ENCODE measurements at regions not wholly inside any gene's neighbourhood (a gene's known extent, or its start where the extent isn't known, plus 50 kb on each side); places are given as distances from the start of the nearest gene placed in this dataset.
"Not testable (repeated sequence)": the region's sequence is repeated elsewhere in the genome, so short reads cannot be mapped to it uniquely, and the experiment has no call there.

DNA sequence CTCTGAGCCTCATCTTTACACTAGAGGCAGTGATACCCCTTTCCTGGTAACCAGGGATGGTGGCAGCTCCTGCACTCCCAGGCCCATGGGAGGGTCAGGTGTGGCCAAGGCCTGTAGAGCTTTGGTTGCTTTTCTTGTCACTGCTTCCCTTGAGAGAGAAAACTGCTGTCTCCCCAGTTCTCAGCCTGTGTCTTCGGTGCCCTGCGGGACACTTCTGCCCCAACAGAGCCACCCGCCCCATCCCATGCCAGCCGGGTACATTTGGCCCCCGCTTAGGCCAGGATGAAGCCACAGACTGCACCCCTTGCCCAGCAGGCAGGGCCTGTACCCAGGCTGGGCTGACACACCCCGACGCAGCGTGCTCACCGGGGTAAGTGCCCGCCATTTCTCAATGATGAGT is 117.4 kb upstream of the MTLN start:
- CTCF ChIA-PET; H3K36me3 Mint-ChIP-seq (ENCODE audit: low read depth); H3K27me3 Mint-ChIP-seq; intact Hi-C loops (cut with micrococcal nuclease); H3K4me3 Mint-ChIP-seq; H3K4me1 Mint-ChIP-seq (ENCODE audit: low read depth); H3K9me3 Mint-ChIP-seq; DNase-seq; H3K27ac Mint-ChIP-seq; POLR2A ChIA-PET; ATAC-seq: not testable (repeated sequence)

DNA sequence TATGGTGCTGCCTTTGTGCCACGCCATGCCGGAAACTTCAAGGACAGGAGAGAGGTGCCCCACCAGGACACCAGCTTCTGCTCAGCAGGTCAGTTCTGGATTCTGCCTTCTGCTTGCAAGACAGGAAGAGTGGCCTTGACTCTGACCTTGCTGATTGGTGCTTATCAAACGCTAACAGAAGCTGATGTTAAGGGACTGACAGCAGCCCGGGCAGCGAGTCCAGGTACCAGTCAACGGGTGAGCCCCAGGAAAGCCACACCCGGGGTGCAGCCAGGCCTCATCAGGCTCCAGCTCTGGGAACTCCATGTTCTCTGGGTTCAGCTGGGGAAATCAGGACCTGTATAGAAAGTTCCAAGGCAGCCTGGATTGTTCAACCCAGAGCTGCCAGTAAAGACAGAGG is 116.8 kb upstream of the MTLN start:
- DNase-seq; ATAC-seq; H3K27ac Mint-ChIP-seq; CTCF ChIA-PET; POLR2A ChIA-PET; H3K27me3 Mint-ChIP-seq; H3K4me3 Mint-ChIP-seq; intact Hi-C loops (cut with micrococcal nuclease); H3K4me1 Mint-ChIP-seq (ENCODE audit: low read depth); H3K9me3 Mint-ChIP-seq; H3K36me3 Mint-ChIP-seq (ENCODE audit: low read depth): not testable (repeated sequence)

DNA sequence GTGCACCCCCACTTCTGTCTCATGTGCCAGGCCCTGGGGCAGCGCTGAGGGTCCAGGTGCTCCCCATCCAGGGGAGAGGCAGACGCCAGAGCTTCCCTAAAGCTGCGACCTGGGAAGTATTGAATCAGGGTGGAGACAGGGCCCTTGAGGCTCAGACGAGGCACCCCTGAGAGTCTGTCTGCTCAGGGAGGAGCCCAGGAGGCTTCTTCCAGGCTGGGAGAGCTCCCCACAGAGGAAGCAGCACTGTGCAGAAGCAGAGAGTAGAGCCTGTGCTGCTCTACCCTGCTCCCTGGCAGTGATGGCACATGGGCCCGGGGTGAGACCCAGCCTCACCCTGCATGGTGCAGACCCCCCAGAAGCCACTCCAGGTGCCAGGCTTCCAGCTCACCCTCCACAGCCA is 116.3 kb upstream of the MTLN start:
- H3K9me3 Mint-ChIP-seq; H3K4me1 Mint-ChIP-seq (ENCODE audit: low read depth); H3K36me3 Mint-ChIP-seq (ENCODE audit: low read depth); POLR2A ChIA-PET; intact Hi-C loops (cut with micrococcal nuclease); CTCF ChIA-PET; H3K27me3 Mint-ChIP-seq; DNase-seq; H3K4me3 Mint-ChIP-seq; H3K27ac Mint-ChIP-seq; ATAC-seq: not testable (repeated sequence)

DNA sequence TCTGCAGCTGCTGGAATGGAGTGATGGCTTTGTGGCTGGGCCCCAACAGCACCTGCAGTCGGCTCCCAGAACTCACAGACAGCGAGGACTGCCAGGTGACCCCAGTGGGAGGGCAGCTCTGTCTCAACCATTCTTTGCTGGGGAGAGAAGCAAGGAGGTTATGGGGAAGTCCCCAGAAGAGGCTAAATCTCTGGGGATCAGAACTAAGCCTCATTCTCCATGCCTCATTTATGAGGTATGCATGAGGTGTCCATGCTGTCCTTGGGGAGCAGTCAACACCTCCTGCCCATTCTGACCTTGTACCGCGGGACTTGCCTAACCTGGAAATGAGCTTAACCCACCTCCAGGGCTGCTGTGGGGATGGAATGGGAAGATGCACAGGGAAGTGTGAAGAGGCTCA is 111.5 kb upstream of the MTLN start:
- H3K4me3 Mint-ChIP-seq; DNase-seq; ATAC-seq; H3K27me3 Mint-ChIP-seq; CTCF ChIA-PET; H3K27ac Mint-ChIP-seq; intact Hi-C loops (cut with micrococcal nuclease); H3K9me3 Mint-ChIP-seq; H3K36me3 Mint-ChIP-seq (ENCODE audit: low read depth); POLR2A ChIA-PET; H3K4me1 Mint-ChIP-seq (ENCODE audit: low read depth): not testable (repeated sequence)

DNA sequence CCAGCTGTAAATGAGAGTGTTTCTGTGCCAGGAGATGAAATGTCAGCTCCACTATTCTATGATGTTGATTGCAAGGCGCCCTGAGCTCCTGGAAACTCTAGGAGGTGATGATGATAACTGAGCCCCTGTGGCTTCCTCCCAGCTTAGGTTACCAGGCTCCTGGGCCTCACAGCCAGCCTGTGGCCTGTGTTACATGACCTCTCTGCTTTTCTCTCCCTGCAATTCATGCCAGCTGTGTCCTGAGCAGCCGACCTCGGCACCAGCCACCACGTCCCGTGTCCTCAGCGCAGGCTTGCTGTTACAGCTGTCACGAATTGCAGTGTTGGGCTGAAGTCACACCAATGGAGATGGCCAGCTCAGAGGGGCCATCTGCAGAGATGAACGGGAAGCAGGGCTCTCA is 110.2 kb upstream of the MTLN start:
- CTCF ChIA-PET; H3K4me1 Mint-ChIP-seq (ENCODE audit: low read depth): not testable (repeated sequence)

DNA sequence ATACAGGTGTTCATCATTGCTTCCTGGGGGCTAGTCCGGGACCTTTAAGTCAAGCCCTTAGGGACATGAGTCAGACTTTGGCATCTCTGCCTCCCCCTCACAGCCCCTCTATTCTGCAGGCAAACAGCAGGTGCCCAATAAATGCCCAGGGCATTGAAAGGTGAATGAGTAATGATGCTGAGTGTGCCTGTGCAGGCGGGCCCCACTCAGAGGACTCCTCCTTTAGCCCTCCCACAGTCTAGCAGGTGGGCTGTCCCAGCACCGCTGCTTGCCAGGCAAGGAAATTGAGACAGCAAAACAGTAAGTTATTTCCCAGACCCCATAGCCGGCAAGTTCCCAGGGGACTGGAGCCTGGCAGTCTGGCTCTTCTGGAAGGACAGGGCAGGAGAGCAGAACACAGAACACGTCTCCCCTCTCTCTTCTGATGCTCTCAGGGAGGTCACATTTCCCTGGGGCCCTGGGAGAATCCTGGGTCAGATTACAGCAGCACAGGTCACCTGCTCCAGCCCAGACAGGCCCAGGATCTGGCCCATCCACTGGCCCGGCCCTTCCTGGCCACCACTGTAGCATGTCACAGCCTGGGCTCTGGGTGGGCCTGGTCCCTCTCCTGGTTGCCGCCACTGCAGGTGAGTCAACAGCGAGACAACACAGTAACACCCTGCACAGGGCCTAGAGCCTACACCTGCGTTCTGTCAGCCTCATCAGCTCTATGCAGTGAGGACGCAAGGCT is 108.7 kb upstream of the MTLN start:
- H3K4me3 Mint-ChIP-seq; CTCF ChIA-PET; DNase-seq; H3K9me3 Mint-ChIP-seq; H3K4me1 Mint-ChIP-seq (ENCODE audit: low read depth); ATAC-seq; H3K27me3 Mint-ChIP-seq; H3K27ac Mint-ChIP-seq; POLR2A ChIA-PET; H3K36me3 Mint-ChIP-seq (ENCODE audit: low read depth); intact Hi-C loops (cut with micrococcal nuclease): not testable (repeated sequence)

More for the DNA sequence above, 110.2 kb upstream of the MTLN start:
- H3K27me3 Mint-ChIP-seq; DNase-seq; intact Hi-C loops (cut with micrococcal nuclease); H3K9me3 Mint-ChIP-seq; H3K36me3 Mint-ChIP-seq (ENCODE audit: low read depth); H3K27ac Mint-ChIP-seq; H3K4me3 Mint-ChIP-seq; ATAC-seq; POLR2A ChIA-PET: not testable (repeated sequence)

DNA sequence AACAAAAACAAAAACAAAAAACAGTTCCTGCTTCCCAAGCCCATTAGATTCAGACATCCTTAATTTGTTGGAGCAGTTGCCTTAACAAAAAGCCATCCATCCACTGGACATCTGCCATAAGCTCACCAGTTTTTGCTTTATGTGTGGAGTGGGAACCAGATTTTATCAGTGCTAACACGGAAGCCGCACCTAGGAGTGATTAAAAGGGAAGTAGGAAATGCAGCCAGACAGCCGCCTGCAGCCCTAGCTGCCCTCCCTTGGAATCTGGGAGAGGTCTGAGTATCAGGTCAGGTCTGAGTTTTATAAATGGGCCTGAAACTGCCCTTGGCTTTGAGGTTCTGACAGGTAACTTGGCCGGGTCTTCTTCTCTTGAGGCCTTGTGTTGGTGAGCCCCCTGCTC is 106.6 kb upstream of the MTLN start:
- H3K27ac Mint-ChIP-seq; H3K36me3 Mint-ChIP-seq (ENCODE audit: low read depth); H3K27me3 Mint-ChIP-seq; intact Hi-C loops (cut with micrococcal nuclease); H3K4me1 Mint-ChIP-seq (ENCODE audit: low read depth); ATAC-seq; DNase-seq; H3K9me3 Mint-ChIP-seq; H3K4me3 Mint-ChIP-seq; CTCF ChIA-PET; POLR2A ChIA-PET: not testable (repeated sequence)

DNA sequence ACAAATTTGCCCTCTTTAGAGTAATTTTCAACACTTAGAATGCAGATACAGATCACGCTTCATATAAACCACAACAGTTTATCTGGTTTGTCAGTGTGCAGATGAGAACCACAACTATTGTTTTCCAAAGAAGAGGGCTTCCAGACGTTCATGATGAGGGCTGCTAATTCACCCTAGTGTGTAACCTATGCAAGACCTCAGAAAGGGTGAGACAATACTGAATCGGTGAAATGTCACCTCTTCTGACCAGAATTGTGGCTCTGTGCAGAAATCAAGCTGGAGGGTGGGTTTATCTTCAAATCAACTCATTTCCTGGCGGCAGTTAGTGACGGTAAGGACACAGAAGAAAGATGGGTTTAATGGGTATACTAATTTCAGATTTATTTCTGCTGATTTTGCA is 105.0 kb upstream of the MTLN start:
- H3K4me3 Mint-ChIP-seq; H3K9me3 Mint-ChIP-seq; CTCF ChIA-PET; H3K4me1 Mint-ChIP-seq (ENCODE audit: low read depth); H3K27ac Mint-ChIP-seq; H3K27me3 Mint-ChIP-seq; DNase-seq; H3K36me3 Mint-ChIP-seq (ENCODE audit: low read depth); intact Hi-C loops (cut with micrococcal nuclease); POLR2A ChIA-PET: not testable (repeated sequence)
- peak; percentile 70 for ATAC-seq

DNA sequence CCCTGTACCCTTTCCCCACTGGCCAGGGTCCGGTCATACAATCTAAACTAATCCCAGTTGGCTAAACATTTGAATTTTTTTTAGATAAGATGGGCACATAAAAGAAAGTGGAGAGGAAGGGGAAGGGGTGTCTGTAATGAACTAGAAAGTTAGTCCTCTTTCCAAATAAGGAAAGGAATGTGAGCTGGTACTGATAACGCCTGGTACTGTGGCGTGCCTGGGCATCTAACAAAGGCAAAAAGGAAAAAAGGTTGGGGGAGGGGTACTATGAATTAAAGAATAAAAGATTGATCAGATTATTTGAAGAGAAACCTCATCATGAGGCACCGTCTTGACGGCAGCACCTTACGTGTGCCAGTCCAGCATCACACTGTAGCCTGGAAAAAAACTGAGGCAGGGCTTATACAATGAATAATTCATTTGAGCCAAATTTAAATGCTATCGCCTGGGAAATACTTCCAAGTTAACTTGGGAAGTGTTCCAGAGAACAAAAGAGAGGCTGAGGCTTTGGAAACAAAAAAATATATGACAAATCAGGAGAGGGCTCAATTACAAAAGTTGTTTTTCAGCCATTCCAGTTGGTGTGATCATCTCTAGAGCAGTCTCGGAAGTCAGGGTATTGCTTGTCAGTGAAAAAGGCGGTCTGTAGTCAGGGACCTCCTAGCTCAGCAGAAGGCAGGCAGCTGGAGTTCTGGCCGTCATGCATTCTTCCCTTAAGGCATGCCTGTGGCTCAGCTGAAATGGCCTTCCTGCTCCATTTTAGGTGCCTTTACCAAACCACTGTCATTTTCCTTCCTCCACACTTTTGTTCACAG is 103.9 kb upstream of the MTLN start:
- DNase-seq; H3K36me3 Mint-ChIP-seq (ENCODE audit: low read depth); POLR2A ChIA-PET; H3K4me3 Mint-ChIP-seq; H3K9me3 Mint-ChIP-seq; H3K27ac Mint-ChIP-seq; H3K27me3 Mint-ChIP-seq; intact Hi-C loops (cut with micrococcal nuclease); ATAC-seq; H3K4me1 Mint-ChIP-seq (ENCODE audit: low read depth); CTCF ChIA-PET: not testable (repeated sequence)

DNA sequence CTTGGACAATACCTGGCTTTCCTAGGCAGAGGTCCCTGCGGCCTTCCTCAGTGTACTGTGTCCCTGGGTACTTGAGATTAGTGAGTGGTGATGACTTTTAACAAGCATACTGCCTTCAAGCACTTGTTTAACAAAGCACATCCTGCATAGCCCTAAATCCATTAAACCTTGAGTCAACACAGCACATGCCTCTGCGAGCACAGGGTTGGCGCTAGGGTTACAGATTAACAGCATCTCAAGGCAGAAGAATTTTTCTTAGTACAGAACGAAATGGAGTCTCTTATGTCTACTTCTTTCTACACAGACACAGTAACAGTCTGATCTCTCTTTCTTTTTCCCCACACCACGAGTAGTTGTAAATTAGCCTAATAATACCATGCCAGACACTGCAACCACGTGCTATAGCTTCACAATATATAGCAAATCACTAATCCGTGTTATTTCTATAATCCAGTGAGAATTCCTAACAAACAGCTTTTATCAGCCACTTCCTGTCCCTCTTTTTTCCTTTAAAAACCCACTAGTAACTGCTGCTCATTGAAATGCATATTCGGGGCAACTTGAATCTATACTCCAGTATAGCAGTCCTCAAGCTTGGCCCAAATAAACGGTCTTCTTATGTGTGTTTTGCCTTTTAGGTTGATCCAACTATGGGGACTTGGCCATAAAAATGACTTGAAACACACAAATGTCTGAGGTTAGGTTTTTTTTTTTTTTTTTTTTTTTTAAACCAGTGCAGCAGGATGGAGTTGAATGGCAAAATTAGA is 102.9 kb upstream of the MTLN start:
- H3K9me3 Mint-ChIP-seq, POLR2A ChIA-PET, H3K27ac Mint-ChIP-seq: not testable (repeated sequence)

DNA sequence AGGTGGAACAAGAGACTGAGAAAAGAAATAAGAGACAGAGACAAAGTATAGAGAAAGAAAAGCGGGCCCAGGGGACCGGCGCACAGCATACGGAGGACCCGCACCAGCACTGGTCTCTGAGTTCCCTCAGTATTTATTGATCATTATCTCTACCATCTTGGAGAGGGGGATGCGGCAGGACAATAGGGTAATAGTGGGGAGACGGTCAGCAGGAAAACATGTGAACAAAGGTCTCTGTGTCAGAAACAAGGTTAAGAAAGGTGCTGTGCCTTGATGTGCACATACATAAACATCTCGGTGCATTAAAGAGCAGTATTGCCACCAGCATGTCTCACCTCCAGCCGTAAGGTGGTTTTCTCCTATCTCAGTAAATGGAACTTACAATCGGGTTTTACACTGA is 102.1 kb upstream of the MTLN start:
- CTCF ChIA-PET; H3K4me3 Mint-ChIP-seq; H3K27me3 Mint-ChIP-seq; H3K36me3 Mint-ChIP-seq (ENCODE audit: low read depth); H3K4me1 Mint-ChIP-seq (ENCODE audit: low read depth); DNase-seq; POLR2A ChIA-PET; ATAC-seq; H3K9me3 Mint-ChIP-seq; intact Hi-C loops (cut with micrococcal nuclease); H3K27ac Mint-ChIP-seq: not testable (repeated sequence)

More for the DNA sequence above, 102.9 kb upstream of the MTLN start:
- H3K4me1 Mint-ChIP-seq (ENCODE audit: low read depth); H3K36me3 Mint-ChIP-seq (ENCODE audit: low read depth); H3K27me3 Mint-ChIP-seq; H3K4me3 Mint-ChIP-seq; intact Hi-C loops (cut with micrococcal nuclease); ATAC-seq; CTCF ChIA-PET; DNase-seq: not testable (repeated sequence)

DNA sequence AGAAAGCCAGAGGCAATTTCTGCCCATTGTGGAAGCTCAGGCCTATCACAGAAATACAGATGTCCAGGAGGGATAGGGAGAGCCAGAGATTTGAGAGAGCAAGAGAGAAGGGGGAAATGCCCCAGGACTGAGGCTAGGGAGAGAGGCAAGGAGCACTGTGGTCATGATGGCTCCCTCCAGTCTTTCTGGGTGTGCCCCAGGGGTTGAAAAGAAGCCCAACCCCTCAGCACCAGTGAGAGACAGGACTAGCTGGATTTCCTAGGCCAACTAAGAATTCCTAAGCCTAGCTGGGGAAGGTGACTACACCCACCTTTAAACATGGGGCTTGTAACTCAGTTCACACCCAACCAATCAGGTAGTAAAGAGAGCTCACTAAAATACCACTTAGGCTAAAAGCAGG is 100.7 kb upstream of the MTLN start:
- H3K4me3 Mint-ChIP-seq; CTCF ChIA-PET; H3K4me1 Mint-ChIP-seq (ENCODE audit: low read depth); H3K27me3 Mint-ChIP-seq; DNase-seq; H3K27ac Mint-ChIP-seq; H3K9me3 Mint-ChIP-seq; ATAC-seq; POLR2A ChIA-PET; intact Hi-C loops (cut with micrococcal nuclease); H3K36me3 Mint-ChIP-seq (ENCODE audit: low read depth): not testable (repeated sequence)

Data from activated CD8-positive, alpha-beta T cell treated with anti-CD3 and anti-CD28 coated beads for 36 hours (primary cell).